H1 (cell line): ENCODE measurements at regions not wholly inside any gene's neighbourhood (a gene's known extent, or its start where the extent isn't known, plus 50 kb on each side); places are given as distances from the start of the nearest gene placed in this dataset.

Experiments
- CTCF ChIA-PET: fragments of 300-600 bp; sonication (Branson Sonifier 250); formaldehyde crosslinking; loops from one replicate; lab custom pipeline; 2021; ENCODE audit not compliant: partially characterized antibody; lab: Charles Lee
- POLR2A ChIA-PET: fragments of 300-600 bp; sonication (Branson Sonifier 250); formaldehyde crosslinking; loops from one replicate; lab custom pipeline; 2021; ENCODE audit warnings: inconsistent platforms; ENCODE audit not compliant: partially characterized antibody; lab: Charles Lee
- DNase-seq, 2 experiments: peaks; one replicate each; pipeline versions ENCODE4 v3.0.0 to v3.0.0-alpha.2; 2010 to 2022; ENCODE audit warnings: low spot score in 2 of 2, low read depth in 1 of 2, mixed read lengths in 1 of 2
- FAIRE-seq: peaks from 2 replicates; lab custom pipeline; 2011; peaks lifted over from hg19 to GRCh38; lab: Jason Lieb, UNC
- H2AFZ ChIP-seq: 2 replicates; pipeline ENCODE4 v1.8.1; 2012; ENCODE audit warnings: low read length, inconsistent platforms
- H2AK5ac ChIP-seq: 2 replicates; pipeline ENCODE4 v1.6.1; 2013; ENCODE audit warnings: low read depth, low read length
- H2BK120ac ChIP-seq: replicated peaks from 2 replicates; pipeline ENCODE3; 2013; ENCODE audit warnings: low read depth, low read length, inconsistent platforms
- H2BK12ac ChIP-seq: 2 replicates; pipeline ENCODE4 v1.6.1; 2013; ENCODE audit warnings: low read depth, low read length
- H2BK15ac ChIP-seq: 2 replicates; pipeline ENCODE4 v1.6.1; 2013; ENCODE audit warnings: low read length
- H2BK20ac ChIP-seq: 2 replicates; pipeline ENCODE4 v1.6.1; 2013; ENCODE audit warnings: low read length
- H2BK5ac ChIP-seq: 2 replicates; pipeline ENCODE4 v1.6.1; 2013; ENCODE audit warnings: low read depth, low read length
- H3K14ac ChIP-seq: 2 replicates; pipeline ENCODE4 v1.6.1; 2013; ENCODE audit warnings: inconsistent platforms; ENCODE audit not compliant: insufficient read length
- H3K18ac ChIP-seq: 2 replicates; pipeline ENCODE4 v1.6.1; 2013; ENCODE audit warnings: low read length; ENCODE audit errors: extremely low read depth
- H3K23ac ChIP-seq: 2 replicates; pipeline ENCODE4 v1.6.1; 2013; ENCODE audit warnings: inconsistent platforms; ENCODE audit not compliant: insufficient read length
- H3K23me2 ChIP-seq: 2 replicates; pipeline ENCODE4 v1.6.1; 2013; ENCODE audit warnings: low read depth, low read length
- H3K27ac ChIP-seq: 2 replicates; pipeline ENCODE4 v1.6.1; 2011; ENCODE audit warnings: low read depth, low read length, inconsistent platforms
- H3K27me3 ChIP-seq, 4 experiments: replicated peaks in 1 of 4; 1 replicate in 1 of 4; 2 replicates in 3 of 4; pipeline versions ENCODE4 v1.6.1 to v1.8.1; 2011 to 2013; ENCODE audit warnings: low read length in 3 of 4, mild to moderate bottlenecking in 3 of 4, inconsistent platforms in 2 of 4, mixed read lengths in 2 of 4, moderate library complexity in 1 of 4; ENCODE audit not compliant: control insufficient read depth in 3 of 4, insufficient read depth in 3 of 4; ENCODE audit errors: extremely low read depth in 1 of 4
- H3K36me3 ChIP-seq, 4 experiments: 2 replicates each; pipeline versions ENCODE4 v1.6.1 to v1.8.1; 2011 to 2013; ENCODE audit warnings: mild to moderate bottlenecking in 4 of 4, low read length in 3 of 4, moderate library complexity in 2 of 4, control low read depth in 1 of 4, inconsistent platforms in 1 of 4; ENCODE audit not compliant: insufficient read depth in 4 of 4, control insufficient read depth in 2 of 4
- H3K4ac ChIP-seq: replicated peaks from 2 replicates; pipeline ENCODE3; 2013; ENCODE audit warnings: low read length, low read depth, mixed read lengths, inconsistent platforms; ENCODE audit not compliant: insufficient read length
- H3K4me1 ChIP-seq, 4 experiments: replicated peaks in 1 of 4; 1 replicate in 1 of 4; 2 replicates in 3 of 4; pipeline versions ENCODE4 v1.6.1 to v1.8.1; 2011 to 2013; ENCODE audit warnings: low read length in 3 of 4, inconsistent platforms in 2 of 4, mixed read lengths in 1 of 4; ENCODE audit not compliant: insufficient read depth in 4 of 4, control insufficient read depth in 3 of 4
- H3K4me2 ChIP-seq, 2 experiments: 2 replicates each; pipeline versions ENCODE4 v1.6.1 to v1.8.1; 2011 to 2013; ENCODE audit warnings: low read depth in 2 of 2, low read length in 2 of 2, control low read depth in 1 of 2, inconsistent platforms in 1 of 2, mild to moderate bottlenecking in 1 of 2; ENCODE audit not compliant: insufficient read depth in 1 of 2
- H3K4me3 ChIP-seq, 4 experiments: fragments of 200-600, 300-600 bp in 1 of 4; sonication (generic), shearing (Covaris generic), sonication (Bioruptor Twin) in 1 of 4; 2 replicates each; pipeline versions ENCODE4 v1.5.1 to v1.8.1; 2011 to 2016; ENCODE audit warnings: low read length in 4 of 4, low read depth in 3 of 4, control low read depth in 2 of 4, inconsistent platforms in 2 of 4, mild to moderate bottlenecking in 2 of 4, mixed read lengths in 1 of 4, moderate library complexity in 1 of 4; ENCODE audit not compliant: insufficient read depth in 2 of 4; ENCODE audit errors: extremely low read depth in 1 of 4
- H3K56ac ChIP-seq: replicated peaks from 2 replicates; pipeline ENCODE3; 2013; ENCODE audit warnings: low read depth, mild to moderate bottlenecking, mixed read lengths, low read length, inconsistent platforms; ENCODE audit not compliant: insufficient read length
- H3K79me1 ChIP-seq: 2 replicates; pipeline ENCODE4 v1.6.1; 2013; ENCODE audit warnings: low read depth, low read length, control low read depth
- H3K79me2 ChIP-seq, 2 experiments: 2 replicates each; pipeline versions ENCODE4 v1.6.1 to v1.8.1; 2012 to 2013; ENCODE audit warnings: low read length in 2 of 2, mild to moderate bottlenecking in 2 of 2, inconsistent platforms in 1 of 2; ENCODE audit not compliant: insufficient read depth in 2 of 2, control insufficient read depth in 1 of 2
- H3K9ac ChIP-seq, 4 experiments: replicated peaks in 1 of 4; 1 replicate in 1 of 4; 2 replicates in 3 of 4; pipeline versions ENCODE4 v1.6.1 to v1.8.1; 2011 to 2013; ENCODE audit warnings: low read depth in 3 of 4, low read length in 3 of 4, control low read depth in 2 of 4, mild to moderate bottlenecking in 2 of 4, moderate library complexity in 2 of 4, inconsistent platforms in 1 of 4; ENCODE audit errors: extremely low read depth in 1 of 4
- H3K9me3 ChIP-seq, 2 experiments: 2 replicates each; pipeline versions ENCODE4 v1.6.1 to v1.8.1; 2012 to 2013; ENCODE audit warnings: mild to moderate bottlenecking in 2 of 2, moderate library complexity in 2 of 2, control low read depth in 1 of 2, inconsistent platforms in 1 of 2, low read depth in 1 of 2, low read length in 1 of 2, mixed read lengths in 1 of 2; ENCODE audit not compliant: insufficient read depth in 2 of 2
- H4K20me1 ChIP-seq, 2 experiments: replicated peaks in 1 of 2; 2 replicates each; pipeline versions ENCODE3 to v1.8.1; 2011 to 2013; ENCODE audit warnings: inconsistent platforms in 2 of 2, low read length in 2 of 2, mild to moderate bottlenecking in 1 of 2; ENCODE audit not compliant: insufficient read depth in 2 of 2, control insufficient read depth in 1 of 2
- H4K5ac ChIP-seq: 2 replicates; pipeline ENCODE4 v1.6.1; 2013; ENCODE audit warnings: low read length, low read depth, mixed read lengths, inconsistent platforms; ENCODE audit not compliant: insufficient read length
- H4K8ac ChIP-seq: 2 replicates; pipeline ENCODE4 v1.8.0; 2013; ENCODE audit warnings: mild to moderate bottlenecking, moderate library complexity, low read length, inconsistent platforms; ENCODE audit not compliant: insufficient read depth; ENCODE audit errors: extremely low read depth
- H4K91ac ChIP-seq: replicated peaks from 2 replicates; pipeline ENCODE3; 2013; ENCODE audit warnings: low read length, mixed read lengths, inconsistent platforms; ENCODE audit not compliant: insufficient read length
- YY1 ChIP-seq: IDR thresholded peaks from 2 replicates; pipeline ENCODE4 v1.6.1; 2011; ENCODE audit warnings: low read depth, mild to moderate bottlenecking, low read length

- no peaks in the 10 kb centered on the region for H3K23me2 ChIP-seq
- H3K27me3 ChIP-seq: no peaks in the 10 kb centered on the region
- no peak overlapping the region for H3K4me2 ChIP-seq
- no peak overlapping the region for H4K91ac ChIP-seq
- H3K18ac ChIP-seq: no peak overlapping the region
- H2BK5ac ChIP-seq: no peak overlapping the region
- no peak overlapping the region for H3K4ac ChIP-seq
- DNase-seq: no peak
- no peaks in the 10 kb centered on the region for H3K79me1 ChIP-seq
- no peak overlapping the region for H4K8ac ChIP-seq
- H3K4me3 ChIP-seq: no peak overlapping the region
- no peaks in the 10 kb centered on the region for H3K36me3 ChIP-seq
- no peaks in the 10 kb centered on the region for H4K20me1 ChIP-seq
- no peak overlapping the region for H4K5ac ChIP-seq
- FAIRE-seq: no peak
- no peak for TF ChIP-seq YY1
- ChIA-PET POLR2A (no interaction called here), CTCF (no interaction called here)
- H3K56ac ChIP-seq: no peak overlapping the region
- no peak overlapping the region for H2BK12ac ChIP-seq
- no peaks in the 10 kb centered on the region for H3K79me2 ChIP-seq
- H2AFZ ChIP-seq: no peak overlapping the region
- no peak overlapping the region for H2BK120ac ChIP-seq
- no peak overlapping the region for H3K23ac ChIP-seq
- no peaks in the 10 kb centered on the region for H3K9me3 ChIP-seq
- H3K14ac ChIP-seq: no peak overlapping the region
- H3K4me1 ChIP-seq: no peaks in the 10 kb centered on the region
- no peak overlapping the region for H2AK5ac ChIP-seq
- no peak overlapping the region for H3K9ac ChIP-seq
- H2BK20ac ChIP-seq: no peak overlapping the region
- no peak overlapping the region for H2BK15ac ChIP-seq
- H3K27ac ChIP-seq: no peak overlapping the region
These were observed 558.2 kb downstream of the MMUT start for GRCh38 chr6:48904809-48905208.
